Liver (tissue), 8 donors: ENCODE measurements at regions not wholly inside any gene's neighbourhood (a gene's known extent, or its start where the extent isn't known, plus 50 kb on each side); places are given as distances from the start of the nearest gene placed in this dataset.

Experiments
- DNase-seq: peaks from one replicate; pipeline ENCODE4 v3.0.0-alpha.2; 2017; ENCODE audit warnings: low spot score
- H3K27ac ChIP-seq, 2 donors: one replicate each; pipeline ENCODE4 v1.7.0; 2013; ENCODE audit warnings: inconsistent platforms in 2 of 2, low read length in 2 of 2, control low read depth in 1 of 2, low read depth in 1 of 2, mild to moderate bottlenecking in 1 of 2
- H3K27me3 ChIP-seq, 4 donors: one replicate each; pipeline versions ENCODE4 v1.6.1 to v1.7.0; 2013; ENCODE audit warnings: low read length in 3 of 4, inconsistent platforms in 1 of 4, mild to moderate bottlenecking in 1 of 4, moderate library complexity in 1 of 4; ENCODE audit not compliant: control insufficient read depth in 4 of 4, insufficient read depth in 4 of 4
- H3K36me3 ChIP-seq, 4 donors: one replicate each; pipeline versions ENCODE4 v1.6.1 to v1.7.0; 2013; ENCODE audit warnings: low read length in 3 of 4, mild to moderate bottlenecking in 3 of 4, low read depth in 1 of 4, moderate library complexity in 1 of 4; ENCODE audit not compliant: control insufficient read depth in 4 of 4, insufficient read depth in 3 of 4
- H3K4me1 ChIP-seq, 4 donors: one replicate each; pipeline versions ENCODE4 v1.6.1 to v1.7.0; 2013; ENCODE audit warnings: low read length in 3 of 4, mild to moderate bottlenecking in 3 of 4, moderate library complexity in 1 of 4; ENCODE audit not compliant: control insufficient read depth in 4 of 4, insufficient read depth in 4 of 4
- H3K4me3 ChIP-seq, 3 donors: one replicate each; pipeline versions ENCODE4 v1.6.1 to v1.7.0; 2013; ENCODE audit warnings: low read length in 3 of 3, control low read depth in 1 of 3, low read depth in 1 of 3, mild to moderate bottlenecking in 1 of 3
- H3K9ac ChIP-seq, 2 donors: one replicate each; pipeline ENCODE4 v1.7.0; 2013; ENCODE audit warnings: low read length in 2 of 2, mild to moderate bottlenecking in 2 of 2, moderate library complexity in 2 of 2, control low read depth in 1 of 2, low read depth in 1 of 2
- H3K9me3 ChIP-seq, 4 donors: one replicate each; pipeline versions ENCODE4 v1.6.1 to v1.7.0; 2013; ENCODE audit warnings: low read length in 3 of 4; ENCODE audit not compliant: control insufficient read depth in 4 of 4
- ATF3 ChIP-seq: IDR thresholded peaks from 2 replicates; pipeline ENCODE4 v1.6.1; 2016; ENCODE audit warnings: antibody characterized with exemption
- CTCF ChIP-seq: fragments of 150-350 bp; IDR thresholded peaks from 2 replicates; pipeline ENCODE4 v1.5.1; 2017; ENCODE audit warnings: improper control_type of control experiment, low read depth, low read length; ENCODE audit not compliant: missing input control
- EGR1 ChIP-seq, 2 donors: IDR thresholded peaks; 2 replicates each; pipeline ENCODE4 v1.6.1; 2016 to 2018; ENCODE audit warnings: antibody characterized with exemption in 2 of 2, low read depth in 2 of 2
- FOXA1 ChIP-seq: IDR thresholded peaks from 2 replicates; pipeline ENCODE4 v1.6.1; 2016; ENCODE audit warnings: antibody characterized with exemption
- FOXA2 ChIP-seq: IDR thresholded peaks from 2 replicates; pipeline ENCODE4 v1.6.1; 2016; ENCODE audit warnings: antibody characterized with exemption
- GABPA ChIP-seq, 2 donors: IDR thresholded peaks in 1 of 2; conservative IDR thresholded peaks in 1 of 2; 2 replicates each; pipeline ENCODE4 v1.6.1; 2016; ENCODE audit warnings: antibody characterized with exemption in 2 of 2, mild to moderate bottlenecking in 1 of 2, moderate library complexity in 1 of 2
- HNF4A ChIP-seq, 2 donors: conservative IDR thresholded peaks; 2 replicates each; pipeline ENCODE4 v1.6.1; 2016; ENCODE audit warnings: antibody characterized with exemption in 2 of 2, mild to moderate bottlenecking in 2 of 2
- HNF4G ChIP-seq: IDR thresholded peaks from 2 replicates; pipeline ENCODE4 v1.6.1; 2016; ENCODE audit warnings: antibody characterized with exemption
- JUND ChIP-seq, 2 donors: IDR thresholded peaks; 2 replicates each; pipeline ENCODE4 v1.6.1; 2016; ENCODE audit warnings: antibody characterized with exemption in 2 of 2
- MAX ChIP-seq: IDR thresholded peaks from 2 replicates; pipeline ENCODE4 v1.6.1; 2016; ENCODE audit warnings: antibody characterized with exemption
- NR2F2 ChIP-seq: IDR thresholded peaks from 2 replicates; pipeline ENCODE4 v1.6.1; 2016; ENCODE audit warnings: antibody characterized with exemption
- RAD21 ChIP-seq, 2 donors: IDR thresholded peaks; 2 replicates each; pipeline ENCODE4 v1.6.1; 2016; ENCODE audit warnings: antibody characterized with exemption in 2 of 2, mild to moderate bottlenecking in 2 of 2
- RXRA ChIP-seq, 2 donors: IDR thresholded peaks; 2 replicates each; pipeline ENCODE4 v1.6.1; 2017 to 2018; ENCODE audit warnings: antibody characterized with exemption in 2 of 2, mild to moderate bottlenecking in 1 of 2
- SP1 ChIP-seq: IDR thresholded peaks from 2 replicates; pipeline ENCODE4 v1.6.1; 2018; ENCODE audit warnings: antibody characterized with exemption, mild to moderate bottlenecking
- TAF1 ChIP-seq: conservative IDR thresholded peaks from 2 replicates; pipeline ENCODE4 v1.6.1; 2016; ENCODE audit warnings: antibody characterized with exemption, mild to moderate bottlenecking
- YY1 ChIP-seq: IDR thresholded peaks from 2 replicates; pipeline ENCODE4 v1.6.1; 2016; ENCODE audit warnings: antibody characterized with exemption, mild to moderate bottlenecking
- ZBTB33 ChIP-seq: IDR thresholded peaks from 2 replicates; pipeline ENCODE4 v1.6.1; 2016; ENCODE audit warnings: antibody characterized with exemption
- WGBS: extraction: QIAGEN DNeasy Blood & Tissue Kit; methylation state at CpG from one replicate; pipeline ENCODE4 v1.1.7; 2013; 5-methylcytosine and 5-hydroxymethylcytosine counted together
- TF ChIP-seq, protein P1 (sequence below): IDR thresholded peaks from 2 replicates; pipeline ENCODE4 v1.6.1; 2016; ENCODE audit warnings: antibody characterized with exemption, mild to moderate bottlenecking
- donor health status: healthy.
- donor health status: healthy.
- donor health status: healthy.
- donor health status: healthy.
- donor health status: healthy.

DNA sequence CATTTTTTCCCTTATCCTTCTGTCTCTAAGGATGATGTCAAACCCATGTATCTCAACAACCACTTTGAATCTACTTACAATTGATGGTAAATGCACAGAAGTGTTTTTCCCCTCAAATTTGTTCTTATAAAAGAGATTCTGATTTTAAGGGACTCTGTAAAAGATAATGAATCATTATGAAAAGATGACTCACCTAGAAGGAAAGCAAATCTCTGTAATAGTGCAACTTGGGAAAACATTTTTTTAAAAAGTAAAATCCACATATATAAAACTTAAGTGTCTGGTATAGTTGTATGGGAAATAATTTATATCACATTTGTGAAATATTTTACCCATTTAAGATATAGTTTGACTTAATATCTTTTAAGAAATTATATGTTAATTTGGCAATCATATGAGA is 137.0 kb downstream of the TINAG start:
- DNase-seq = no peak
- H3K9ac ChIP-seq = no peak overlapping the region
- H3K4me3 ChIP-seq = no peak overlapping the region
- no peaks in the 10 kb centered on the region for H3K27me3 ChIP-seq
- H3K27ac ChIP-seq = no peak overlapping the region
- H3K36me3 ChIP-seq = no peaks in the 10 kb centered on the region
- no peaks in the 10 kb centered on the region for H3K4me1 ChIP-seq
- TF ChIP-seq HNF4G = no peak
- peaks cover 0 to 2% (median 0%) of the 10 kb centered on the region in 4 donors for H3K9me3 ChIP-seq

- Histone ChIP-seq H3K27me3 (no peaks in the 10 kb centered on the region), H3K9me3 (no peaks in the 10 kb centered on the region), H3K4me1 (no peaks in the 10 kb centered on the region), H3K36me3 (no peaks in the 10 kb centered on the region), H3K27ac (no peak overlapping the region), H3K9ac (no peak overlapping the region), H3K4me3 (no peak overlapping the region)
- DNase-seq = no peak
- no peak for TF ChIP-seq TAF1
- TF ChIP-seq RXRA (IDR thresholded peaks at IDR 0.05) = no peak
- TF ChIP-seq RAD21 (IDR thresholded peaks at IDR 0.05) = no peak
- no peak for TF ChIP-seq JUND (IDR thresholded peaks at IDR 0.05)
- TF ChIP-seq FOXA1 = no peak
- TF ChIP-seq HNF4A (conservative IDR thresholded peaks at IDR 0.05) = no peak
- no peak for TF ChIP-seq YY1
- TF ChIP-seq ZBTB33 = no peak
- TF ChIP-seq, protein P1, sequence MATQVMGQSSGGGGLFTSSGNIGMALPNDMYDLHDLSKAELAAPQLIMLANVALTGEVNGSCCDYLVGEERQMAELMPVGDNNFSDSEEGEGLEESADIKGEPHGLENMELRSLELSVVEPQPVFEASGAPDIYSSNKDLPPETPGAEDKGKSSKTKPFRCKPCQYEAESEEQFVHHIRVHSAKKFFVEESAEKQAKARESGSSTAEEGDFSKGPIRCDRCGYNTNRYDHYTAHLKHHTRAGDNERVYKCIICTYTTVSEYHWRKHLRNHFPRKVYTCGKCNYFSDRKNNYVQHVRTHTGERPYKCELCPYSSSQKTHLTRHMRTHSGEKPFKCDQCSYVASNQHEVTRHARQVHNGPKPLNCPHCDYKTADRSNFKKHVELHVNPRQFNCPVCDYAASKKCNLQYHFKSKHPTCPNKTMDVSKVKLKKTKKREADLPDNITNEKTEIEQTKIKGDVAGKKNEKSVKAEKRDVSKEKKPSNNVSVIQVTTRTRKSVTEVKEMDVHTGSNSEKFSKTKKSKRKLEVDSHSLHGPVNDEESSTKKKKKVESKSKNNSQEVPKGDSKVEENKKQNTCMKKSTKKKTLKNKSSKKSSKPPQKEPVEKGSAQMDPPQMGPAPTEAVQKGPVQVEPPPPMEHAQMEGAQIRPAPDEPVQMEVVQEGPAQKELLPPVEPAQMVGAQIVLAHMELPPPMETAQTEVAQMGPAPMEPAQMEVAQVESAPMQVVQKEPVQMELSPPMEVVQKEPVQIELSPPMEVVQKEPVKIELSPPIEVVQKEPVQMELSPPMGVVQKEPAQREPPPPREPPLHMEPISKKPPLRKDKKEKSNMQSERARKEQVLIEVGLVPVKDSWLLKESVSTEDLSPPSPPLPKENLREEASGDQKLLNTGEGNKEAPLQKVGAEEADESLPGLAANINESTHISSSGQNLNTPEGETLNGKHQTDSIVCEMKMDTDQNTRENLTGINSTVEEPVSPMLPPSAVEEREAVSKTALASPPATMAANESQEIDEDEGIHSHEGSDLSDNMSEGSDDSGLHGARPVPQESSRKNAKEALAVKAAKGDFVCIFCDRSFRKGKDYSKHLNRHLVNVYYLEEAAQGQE = no peak
- no peak for TF ChIP-seq CTCF
- TF ChIP-seq EGR1 (IDR thresholded peaks at IDR 0.05; ENCODE audit: low read depth in 2 of 2) = no peak
- TF ChIP-seq NR2F2 = no peak
- no peak for TF ChIP-seq MAX
- no peak for TF ChIP-seq ATF3
- no peak for TF ChIP-seq HNF4G
- TF ChIP-seq GABPA (IDR thresholded peaks at IDR 0.05 in 1 of 2, conservative IDR thresholded peaks at IDR 0.05 in 1 of 2) = no peak
- no peak for TF ChIP-seq FOXA2
- TF ChIP-seq SP1 = no peak
- WGBS = 64% methylated on average over 4 of the region's 4 CpGs
Measured at GRCh38 chr6:54448617-54449016, 140.4 kb downstream of the TINAG start.
